ENCODE measurements at regions not wholly inside any gene's neighbourhood (a gene's known extent, or its start where the extent isn't known, plus 50 kb on each side); places are given as distances from the start of the nearest gene placed in this dataset.

DNA sequence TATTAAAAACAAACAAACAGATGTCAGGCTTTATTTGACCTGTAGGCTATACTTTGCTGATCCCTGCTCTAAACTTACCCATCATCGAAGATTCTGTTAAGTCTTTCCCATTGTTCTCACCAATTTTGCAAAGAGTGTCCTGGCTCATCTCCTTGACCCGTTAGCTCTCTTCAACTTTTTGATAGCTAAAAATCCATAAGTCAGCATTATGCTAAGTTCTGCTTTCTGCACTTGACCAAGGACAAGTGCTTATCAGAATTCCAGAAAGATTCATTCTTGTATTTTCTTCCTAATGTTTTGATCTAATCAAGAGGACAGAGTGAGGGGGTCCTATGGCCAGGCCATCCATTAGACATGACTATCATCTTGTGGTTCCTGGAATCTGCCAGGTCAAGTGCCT, 503.5 kb downstream of the FUT8 start:
- Histone ChIP-seq H3K4me3 (no peak overlapping the region), H3K27me3 (ENCODE audit: control insufficient read depth in 3 of 3, insufficient read depth in 3 of 3, low read length in 2 of 3) (no peaks in the 10 kb centered on the region), H3K36me3 (ENCODE audit: control insufficient read depth in 4 of 4, insufficient read depth in 4 of 4, low read length in 4 of 4) (no peaks in the 10 kb centered on the region), H3K9me3 (ENCODE audit: control insufficient read depth in 4 of 4, insufficient read depth in 3 of 4, low read length in 3 of 4) (no peaks in the 10 kb centered on the region), H3K4me1 (ENCODE audit: control insufficient read depth in 5 of 5, insufficient read depth in 5 of 5, low read length in 5 of 5) (no peaks in the 10 kb centered on the region), H3K9ac (ENCODE audit: insufficient read depth in 1 of 2, low read length in 2 of 2) (no peak overlapping the region), H3K27ac (ENCODE audit: low read depth in 1 of 2, low read length in 1 of 2) (no peak overlapping the region)
- DNase-seq (no peak), ATAC-seq (ENCODE audit: insufficient read depth, low FRiP score) (no peak)
- 89 to 94% methylated on average over 2 of the region's 2 CpGs for WGBS, 2 donors
- TF ChIP-seq, protein P1, sequence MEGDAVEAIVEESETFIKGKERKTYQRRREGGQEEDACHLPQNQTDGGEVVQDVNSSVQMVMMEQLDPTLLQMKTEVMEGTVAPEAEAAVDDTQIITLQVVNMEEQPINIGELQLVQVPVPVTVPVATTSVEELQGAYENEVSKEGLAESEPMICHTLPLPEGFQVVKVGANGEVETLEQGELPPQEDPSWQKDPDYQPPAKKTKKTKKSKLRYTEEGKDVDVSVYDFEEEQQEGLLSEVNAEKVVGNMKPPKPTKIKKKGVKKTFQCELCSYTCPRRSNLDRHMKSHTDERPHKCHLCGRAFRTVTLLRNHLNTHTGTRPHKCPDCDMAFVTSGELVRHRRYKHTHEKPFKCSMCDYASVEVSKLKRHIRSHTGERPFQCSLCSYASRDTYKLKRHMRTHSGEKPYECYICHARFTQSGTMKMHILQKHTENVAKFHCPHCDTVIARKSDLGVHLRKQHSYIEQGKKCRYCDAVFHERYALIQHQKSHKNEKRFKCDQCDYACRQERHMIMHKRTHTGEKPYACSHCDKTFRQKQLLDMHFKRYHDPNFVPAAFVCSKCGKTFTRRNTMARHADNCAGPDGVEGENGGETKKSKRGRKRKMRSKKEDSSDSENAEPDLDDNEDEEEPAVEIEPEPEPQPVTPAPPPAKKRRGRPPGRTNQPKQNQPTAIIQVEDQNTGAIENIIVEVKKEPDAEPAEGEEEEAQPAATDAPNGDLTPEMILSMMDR (IDR thresholded peaks at IDR 0.05; ENCODE audit: control extremely low read depth, extremely low read depth): no peak

DNA sequence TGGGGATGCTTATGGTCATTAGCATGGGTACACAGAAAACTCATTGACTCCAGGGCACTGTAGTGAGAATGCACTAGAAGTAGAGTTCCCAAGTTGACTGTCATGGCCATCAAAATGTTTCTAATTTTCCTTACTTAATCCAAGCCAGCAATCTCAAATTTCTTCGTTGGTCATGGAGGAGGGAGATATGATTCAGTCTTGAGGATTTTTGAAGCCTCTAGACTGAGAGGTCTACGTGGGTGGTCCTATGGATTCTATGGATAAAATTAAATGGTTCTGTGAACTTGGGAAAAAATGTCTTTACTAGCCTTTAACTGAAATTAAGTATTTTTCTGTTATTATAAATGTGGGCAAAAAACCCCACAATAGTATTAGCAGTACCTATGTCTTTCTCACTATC, 508.5 kb downstream of the FUT8 start:
- ATAC-seq (ENCODE audit: insufficient read depth, low FRiP score) (no peak), DNase-seq (no peak)
- Histone ChIP-seq H3K9ac (ENCODE audit: insufficient read depth in 1 of 2, low read length in 2 of 2) (no peak overlapping the region), H3K36me3 (ENCODE audit: control insufficient read depth in 4 of 4, insufficient read depth in 4 of 4, low read length in 4 of 4) (no peaks in the 10 kb centered on the region), H3K27ac (ENCODE audit: low read depth in 1 of 2, low read length in 1 of 2) (no peak overlapping the region), H3K4me1 (ENCODE audit: control insufficient read depth in 5 of 5, insufficient read depth in 5 of 5, low read length in 5 of 5) (no peaks in the 10 kb centered on the region), H3K9me3 (ENCODE audit: control insufficient read depth in 4 of 4, insufficient read depth in 3 of 4, low read length in 3 of 4) (no peaks in the 10 kb centered on the region), H3K27me3 (ENCODE audit: control insufficient read depth in 3 of 3, insufficient read depth in 3 of 3, low read length in 2 of 3) (no peaks in the 10 kb centered on the region), H3K4me3 (no peak overlapping the region)
- 84 to 92% methylated on average over 2 of the region's 2 CpGs for WGBS, 2 donors
- TF ChIP-seq, protein P1 (IDR thresholded peaks at IDR 0.05; ENCODE audit: control extremely low read depth, extremely low read depth): no peak

GRCh38 chr14:65922142-65922541, 509.6 kb downstream of the FUT8 start:
- TF ChIP-seq, protein P1 (IDR thresholded peaks at IDR 0.05; ENCODE audit: control extremely low read depth, extremely low read depth): no peak
- Histone ChIP-seq H3K9ac (ENCODE audit: insufficient read depth in 1 of 2, low read length in 2 of 2) (no peak overlapping the region), H3K27ac (ENCODE audit: low read depth in 1 of 2, low read length in 1 of 2) (no peak overlapping the region), H3K9me3 (ENCODE audit: control insufficient read depth in 4 of 4, insufficient read depth in 3 of 4, low read length in 3 of 4) (no peaks in the 10 kb centered on the region), H3K4me3 (no peak overlapping the region), H3K27me3 (ENCODE audit: control insufficient read depth in 3 of 3, insufficient read depth in 3 of 3, low read length in 2 of 3) (no peaks in the 10 kb centered on the region), H3K4me1 (ENCODE audit: control insufficient read depth in 5 of 5, insufficient read depth in 5 of 5, low read length in 5 of 5) (no peaks in the 10 kb centered on the region), H3K36me3 (ENCODE audit: control insufficient read depth in 4 of 4, insufficient read depth in 4 of 4, low read length in 4 of 4) (no peaks in the 10 kb centered on the region)
- 86 to 89% methylated on average over 3 of the region's 3 CpGs for WGBS, 2 donors
- no peak for DNase-seq
- no peak for ATAC-seq (ENCODE audit: insufficient read depth, low FRiP score)

DNA sequence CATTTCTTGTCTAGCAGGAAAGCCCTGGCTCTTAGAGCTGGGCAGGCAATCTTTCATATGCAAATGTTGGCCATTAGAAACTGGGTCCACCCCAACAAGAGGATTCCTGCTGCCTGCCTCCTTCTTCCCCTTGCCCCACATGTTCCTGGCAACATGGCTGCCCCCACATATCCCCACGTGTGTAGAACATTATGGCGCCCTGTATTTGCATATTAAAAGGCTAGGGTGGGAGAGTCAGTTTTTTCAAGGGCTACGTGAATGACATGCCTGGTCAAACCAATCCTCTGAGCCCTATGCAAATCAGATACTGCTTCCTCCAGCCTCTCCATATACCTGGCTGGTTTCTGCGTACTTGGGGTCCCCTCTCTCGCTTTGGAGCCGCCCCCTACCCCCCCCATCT, 514.0 kb downstream of the FUT8 start:
- H3K4me3 ChIP-seq: no peak overlapping the region
- ATAC-seq (ENCODE audit: insufficient read depth, low FRiP score) (no peak), DNase-seq (no peak)
- H3K27ac ChIP-seq (ENCODE audit: low read depth in 1 of 2, low read length in 1 of 2): no peak overlapping the region
- no peaks in the 10 kb centered on the region for H3K36me3 ChIP-seq (ENCODE audit: control insufficient read depth in 4 of 4, insufficient read depth in 4 of 4, low read length in 4 of 4)
- 69 to 81% methylated on average over 6 of the region's 6 CpGs for WGBS, 2 donors
- no peaks in the 10 kb centered on the region for H3K27me3 ChIP-seq (ENCODE audit: control insufficient read depth in 3 of 3, insufficient read depth in 3 of 3, low read length in 2 of 3)
- no peaks in the 10 kb centered on the region for H3K4me1 ChIP-seq (ENCODE audit: control insufficient read depth in 5 of 5, insufficient read depth in 5 of 5, low read length in 5 of 5)
- TF ChIP-seq, protein P1 (IDR thresholded peaks at IDR 0.05; ENCODE audit: control extremely low read depth, extremely low read depth): no peak
- H3K9me3 ChIP-seq (ENCODE audit: control insufficient read depth in 4 of 4, insufficient read depth in 3 of 4, low read length in 3 of 4): no peaks in the 10 kb centered on the region
- H3K9ac ChIP-seq (ENCODE audit: insufficient read depth in 1 of 2, low read length in 2 of 2): no peak overlapping the region
